Upper lobe of left lung (tissue), 4 donors: ENCODE measurements at regions not wholly inside any gene's neighbourhood (a gene's known extent, or its start where the extent isn't known, plus 50 kb on each side); places are given as distances from the start of the nearest gene placed in this dataset.

ENCODE experiments used
- POLR2A ChIP-seq, 4 donors: fragments of 450-650 bp; IDR thresholded peaks; one replicate each; pipeline ENCODE4 v1.5.1; 2016 to 2017; ENCODE audit warnings: antibody characterized with exemption in 4 of 4, mild to moderate bottlenecking in 2 of 4
- POLR2AphosphoS5 ChIP-seq, 2 donors: sonication (generic); formaldehyde crosslinking; IDR thresholded peaks; one replicate each; pipeline ENCODE4 v1.5.1; 2017; ENCODE audit warnings: antibody characterized with exemption in 2 of 2
- TF ChIP-seq, protein P1 (sequence below), 6 experiments: fragments of 450-650 bp in 4 of 6; fragments of 200-600 bp in 2 of 6; sonication (generic) in 2 of 6; IDR thresholded peaks; one replicate each; pipeline ENCODE4 v1.5.1; 2016 to 2019; ENCODE audit warnings: antibody characterized with exemption in 6 of 6

DNA sequence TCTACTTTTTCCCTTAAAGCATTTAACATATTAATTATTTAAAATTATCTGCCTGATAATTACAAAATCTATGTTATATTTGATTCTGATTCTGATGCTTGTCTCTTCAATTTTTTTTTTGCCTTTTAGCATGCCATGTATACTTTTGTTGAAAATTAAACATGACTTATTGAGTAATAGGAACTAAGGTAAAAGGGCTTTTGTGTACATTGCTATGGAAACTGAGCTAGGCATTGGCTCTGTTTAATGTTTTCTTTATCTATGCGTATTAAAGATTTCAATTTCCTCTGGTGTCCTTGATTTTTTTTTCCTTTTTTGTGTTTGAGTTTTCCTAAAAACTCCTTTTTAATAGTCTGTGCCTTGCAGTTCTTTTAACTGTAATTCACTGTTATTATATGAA is 805.2 kb downstream of the DHX35 start:
- TF ChIP-seq, protein P1, sequence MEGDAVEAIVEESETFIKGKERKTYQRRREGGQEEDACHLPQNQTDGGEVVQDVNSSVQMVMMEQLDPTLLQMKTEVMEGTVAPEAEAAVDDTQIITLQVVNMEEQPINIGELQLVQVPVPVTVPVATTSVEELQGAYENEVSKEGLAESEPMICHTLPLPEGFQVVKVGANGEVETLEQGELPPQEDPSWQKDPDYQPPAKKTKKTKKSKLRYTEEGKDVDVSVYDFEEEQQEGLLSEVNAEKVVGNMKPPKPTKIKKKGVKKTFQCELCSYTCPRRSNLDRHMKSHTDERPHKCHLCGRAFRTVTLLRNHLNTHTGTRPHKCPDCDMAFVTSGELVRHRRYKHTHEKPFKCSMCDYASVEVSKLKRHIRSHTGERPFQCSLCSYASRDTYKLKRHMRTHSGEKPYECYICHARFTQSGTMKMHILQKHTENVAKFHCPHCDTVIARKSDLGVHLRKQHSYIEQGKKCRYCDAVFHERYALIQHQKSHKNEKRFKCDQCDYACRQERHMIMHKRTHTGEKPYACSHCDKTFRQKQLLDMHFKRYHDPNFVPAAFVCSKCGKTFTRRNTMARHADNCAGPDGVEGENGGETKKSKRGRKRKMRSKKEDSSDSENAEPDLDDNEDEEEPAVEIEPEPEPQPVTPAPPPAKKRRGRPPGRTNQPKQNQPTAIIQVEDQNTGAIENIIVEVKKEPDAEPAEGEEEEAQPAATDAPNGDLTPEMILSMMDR (IDR thresholded peaks at IDR 0.05), result no peak
- TF ChIP-seq POLR2A (IDR thresholded peaks at IDR 0.05) (no peak), POLR2AphosphoS5 (IDR thresholded peaks at IDR 0.05) (no peak)
